HG03558 (cell line): ENCODE measurements at regions not wholly inside any gene's neighbourhood (a gene's known extent, or its start where the extent isn't known, plus 50 kb on each side); places are given as distances from the start of the nearest gene placed in this dataset.
"Not testable (repeated sequence)": the region's sequence is repeated elsewhere in the genome, so short reads cannot be mapped to it uniquely, and the experiment has no call there.

Experiments
- ATAC-seq: cut with Tn5 transposase; IDR thresholded peaks from one replicate; pipeline ENCODE4 v1.9.1; 2021; ENCODE audit warnings: moderate number of reproducible peaks; ENCODE audit not compliant: unreplicated experiment; ENCODE audit errors: extremely low read depth

DNA sequence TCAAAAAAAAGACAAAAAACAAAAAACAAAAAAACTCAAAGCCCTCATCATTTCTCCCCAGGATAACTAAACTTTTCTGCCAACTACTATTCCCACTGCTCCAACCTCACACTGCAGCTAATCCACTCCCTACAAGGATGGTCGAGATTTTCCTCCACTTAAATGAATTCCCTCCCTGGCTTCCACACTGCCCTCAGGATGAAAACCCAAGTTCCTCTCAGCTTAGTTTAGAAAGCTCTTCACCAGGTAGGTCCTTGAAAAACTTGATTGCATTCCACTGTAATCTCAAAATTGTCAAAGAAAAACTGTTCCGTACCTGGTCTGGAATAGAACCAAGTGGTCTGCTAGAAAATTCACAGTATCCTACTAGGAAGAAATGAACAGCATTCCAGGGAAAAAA, 294.3 kb upstream of the KLF14 start:
- ATAC-seq = no peak

- no peak for ATAC-seq
These were observed 295.0 kb upstream of the KLF14 start for GRCh38 chr7:131029002-131029401.

DNA sequence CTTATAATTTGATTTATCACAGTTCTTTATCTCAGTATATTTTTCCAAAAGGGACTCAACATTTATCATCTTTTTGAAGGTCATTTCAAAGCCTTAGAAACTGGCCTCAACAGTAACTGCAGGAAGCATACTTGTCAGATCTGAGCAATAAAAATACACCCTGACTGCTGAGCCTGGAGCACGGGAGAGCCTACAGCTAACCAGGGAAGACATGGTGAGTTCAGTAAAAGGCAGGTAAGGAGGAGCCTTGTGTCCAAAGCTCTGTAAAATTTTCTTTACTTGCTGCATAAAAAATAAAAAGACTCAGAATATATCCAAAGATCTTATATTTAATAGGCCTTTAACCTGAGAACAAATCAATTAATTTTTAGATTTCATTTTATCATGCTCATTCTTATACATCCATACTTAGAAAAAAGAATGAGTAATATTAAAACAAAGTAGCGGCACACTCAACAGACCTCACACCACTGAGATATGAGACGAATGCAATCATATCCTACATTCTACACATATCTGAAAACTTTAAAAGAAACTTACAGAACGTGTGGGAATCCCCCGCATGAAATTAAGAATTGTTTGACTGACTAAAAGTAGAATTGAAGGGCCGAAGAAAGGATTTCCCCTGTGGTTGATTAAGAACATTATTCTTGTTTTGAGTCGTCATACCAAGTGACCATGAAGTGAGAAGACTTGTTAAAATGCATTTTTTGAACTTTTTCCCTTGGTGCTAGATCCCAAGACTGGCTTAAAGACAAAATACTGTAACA, 296.4 kb upstream of the MKLN1 start:
- ATAC-seq = peak; percentile 50

DNA sequence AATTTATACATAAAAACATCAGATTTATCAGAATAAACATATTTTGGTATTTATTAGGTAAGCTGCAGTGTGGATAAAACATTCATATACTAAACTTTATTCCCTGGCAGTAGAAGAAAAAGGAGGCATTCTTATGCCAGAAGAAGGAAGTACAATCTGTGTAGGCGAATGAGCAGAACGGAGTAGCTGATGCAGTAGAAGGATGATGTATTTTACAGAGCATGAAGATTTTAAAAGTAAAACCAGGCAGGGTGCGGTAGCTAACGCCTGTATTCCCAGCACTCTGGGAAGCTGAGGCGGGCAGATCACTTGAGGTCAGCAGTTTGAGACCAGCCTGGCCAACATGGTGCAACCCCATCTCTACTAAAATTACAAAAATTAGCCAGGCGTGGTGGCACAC, 294.9 kb upstream of the MKLN1 start:
- no peak for ATAC-seq

DNA sequence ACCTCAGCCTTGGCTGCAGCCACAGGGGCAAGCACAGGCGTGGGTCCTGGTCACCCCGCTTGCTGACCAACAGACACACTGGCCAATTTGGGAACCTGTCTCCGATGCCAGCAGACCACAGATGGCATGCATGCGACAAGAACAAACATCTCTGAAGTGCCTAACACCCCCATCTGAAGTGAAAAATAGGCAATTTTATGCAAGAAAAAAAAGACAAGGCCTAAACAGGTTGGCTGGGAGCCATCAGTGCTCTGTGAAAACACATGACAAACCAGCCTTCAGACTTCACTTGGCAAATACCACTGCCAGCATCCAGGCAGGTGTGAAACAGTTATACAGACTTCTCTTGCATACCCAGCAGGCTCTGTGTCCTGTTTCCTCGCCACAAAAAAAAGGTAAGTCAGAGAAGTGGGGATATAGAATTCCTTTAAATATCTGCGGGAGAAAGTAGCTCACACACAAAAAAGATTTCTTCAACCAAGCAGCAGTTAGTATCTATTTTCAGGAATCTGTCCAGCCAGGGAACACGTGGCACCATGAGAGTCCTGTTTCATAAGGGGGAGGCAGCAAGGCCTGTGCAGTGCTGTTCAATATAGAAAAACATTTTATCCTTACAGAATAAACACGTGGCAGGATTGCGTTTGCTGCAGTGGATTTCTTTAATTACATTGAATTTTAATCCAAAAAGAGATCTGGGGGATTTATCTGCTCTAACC, 293.4 kb upstream of the MKLN1 start:
- ATAC-seq = no peak

GRCh38 chr7:131035088-131035770, 292.4 kb upstream of the MKLN1 start:
- no peak for ATAC-seq

- no peak for ATAC-seq
These were observed 289.5 kb upstream of the MKLN1 start for GRCh38 chr7:131038153-131038552.

DNA sequence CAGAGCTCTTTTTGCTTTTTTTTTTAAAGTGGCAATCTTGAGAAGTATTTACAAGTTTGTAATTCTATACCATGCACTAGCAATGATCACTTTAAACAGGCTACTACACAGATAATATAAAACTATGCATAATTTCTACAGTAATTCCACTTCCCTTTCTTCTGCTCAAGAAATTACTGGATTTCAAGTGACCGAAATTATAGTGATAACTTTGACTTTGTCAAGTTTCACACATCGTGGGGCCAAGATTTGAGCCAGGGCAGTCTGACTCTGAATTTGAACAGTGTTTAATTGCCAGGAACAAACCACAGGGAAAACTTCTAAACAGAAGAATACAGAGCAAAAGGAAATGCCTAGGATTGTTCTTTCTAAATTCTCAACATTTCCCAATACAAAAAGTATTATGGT, 288.3 kb upstream of the MKLN1 start:
- ATAC-seq = no peak

DNA sequence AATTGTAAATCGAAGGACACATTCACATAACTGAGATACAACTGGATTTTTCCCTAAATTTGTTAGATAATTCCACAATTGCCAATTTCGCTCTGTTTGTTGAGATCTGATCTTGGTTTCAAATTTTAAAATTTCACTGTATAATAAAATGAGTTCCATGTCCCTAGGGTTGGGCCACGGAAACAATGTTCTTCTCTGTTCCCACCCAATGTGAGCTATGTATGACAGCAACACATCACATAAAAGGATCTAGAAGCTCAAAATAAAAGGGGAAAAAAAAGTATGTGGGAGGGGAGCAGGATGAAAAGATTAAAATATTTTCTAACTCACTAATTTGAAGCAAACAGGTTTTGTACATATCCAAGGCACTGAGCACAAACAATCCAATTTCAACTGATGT, 287.8 kb upstream of the MKLN1 start:
- ATAC-seq = no peak

GRCh38 chr7:131040467-131040932, 287.2 kb upstream of the MKLN1 start:
- ATAC-seq = no peak

- not testable (repeated sequence) for ATAC-seq
These were observed 286.5 kb upstream of the MKLN1 start for GRCh38 chr7:131041012-131041695.

- ATAC-seq = no peak
These were observed 285.2 kb upstream of the MKLN1 start for GRCh38 chr7:131042269-131043160.

GRCh38 chr7:131045526-131045925, 282.1 kb upstream of the MKLN1 start:
- no peak for ATAC-seq

GRCh38 chr7:131046246-131046645, 281.4 kb upstream of the MKLN1 start:
- no peak for ATAC-seq

GRCh38 chr7:131047651-131048304, 279.9 kb upstream of the MKLN1 start:
- no peak for ATAC-seq

- no peak for ATAC-seq
These were observed 276.4 kb upstream of the MKLN1 start for GRCh38 chr7:131051304-131051703.

DNA sequence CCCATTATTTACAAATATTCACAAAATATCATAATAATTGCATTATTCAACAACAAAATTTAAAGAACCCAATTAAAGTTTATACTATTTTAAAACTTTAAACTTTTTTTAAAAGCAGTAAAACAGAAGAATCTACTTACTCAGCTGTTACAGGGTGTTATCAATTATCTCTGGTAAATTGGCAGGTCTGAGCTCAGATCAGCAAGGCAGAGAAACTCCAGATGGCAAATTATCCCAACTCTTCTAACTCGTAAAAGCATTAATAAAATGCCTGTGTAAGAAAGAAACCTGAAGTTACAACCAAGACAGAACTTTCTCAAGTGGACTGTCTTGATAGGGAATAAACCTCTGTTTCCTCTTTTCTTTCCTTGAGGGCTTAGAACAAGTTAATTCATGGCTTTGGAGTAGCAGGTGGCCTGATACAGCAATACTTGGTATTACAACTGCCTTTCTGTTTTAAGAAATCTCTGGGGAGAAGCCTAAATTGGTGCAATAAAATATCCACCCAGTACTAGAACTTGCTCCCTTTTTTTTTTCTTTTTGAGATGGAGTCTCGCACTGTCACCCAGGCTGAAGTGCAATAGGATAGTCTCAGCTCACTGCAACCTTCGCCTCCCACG, 275.3 kb upstream of the MKLN1 start:
- ATAC-seq = no peak

DNA sequence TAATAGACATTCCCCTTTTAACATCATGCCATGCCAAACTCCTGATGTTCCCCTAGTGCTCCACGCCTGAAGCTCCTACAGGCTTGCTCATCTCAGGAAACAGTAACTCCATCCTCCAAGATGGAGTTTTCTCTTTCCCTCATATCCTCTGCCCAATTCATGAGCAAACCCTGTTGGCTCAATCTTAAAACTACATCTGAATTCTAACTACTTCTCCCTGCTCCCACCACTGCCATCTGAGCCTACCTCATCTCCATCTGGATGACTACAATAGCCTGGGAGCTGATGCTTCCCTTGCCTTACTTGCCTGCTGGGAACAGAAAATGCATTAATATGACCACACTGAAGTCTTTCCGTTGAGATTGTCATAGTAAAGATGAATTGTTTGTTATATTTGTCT, 271.7 kb upstream of the MKLN1 start:
- ATAC-seq = no peak
